ENCODE measurements at regions not wholly inside any gene's neighbourhood (a gene's known extent, or its start where the extent isn't known, plus 50 kb on each side); places are given as distances from the start of the nearest gene placed in this dataset.

- TF ChIP-seq EZH2 (IDR thresholded peaks at IDR 0.05; ENCODE audit: borderline replicate concordance, insufficient read depth, low read depth, low read length, poor library complexity, severe bottlenecking) (no peak), CTCF (IDR thresholded peaks at IDR 0.05) (no peak)
These were observed 62.7 kb upstream of the IPO9 start for GRCh38 chr1:201766131-201766866.

Measured in B cell (primary cell).